HepG2 (cell line): ENCODE measurements at regions not wholly inside any gene's neighbourhood (a gene's known extent, or its start where the extent isn't known, plus 50 kb on each side); places are given as distances from the start of the nearest gene placed in this dataset.

Experiments used
- ATAC-seq: fragments of 200-7000 bp; cut with Tn5 transposase; 3 replicates; pipeline ENCODE4 v1.9.1; 2020; ENCODE audit warnings: mild to moderate bottlenecking, moderate library complexity
- BruUV-seq: library from RNA; stranded (reverse); fragments of 400-500 nt; replicated peaks from 2 replicates; lab custom pipeline; 2021; lab: Mats Ljungman, UMichigan
- CTCF ChIA-PET: fragments of 300-600 bp; formaldehyde crosslinking; extraction: SDS; loops from one replicate; lab custom pipeline; 2021; ENCODE audit warnings: low total read pairs, inconsistent platforms, low intra/inter-chr PET ratio; lab: Yijun Ruan, JAX
- POLR2A ChIA-PET: fragments of 350-600 bp; sonication (Branson Sonifier 250); formaldehyde crosslinking; loops from one replicate; lab custom pipeline; 2020; ENCODE audit warnings: antibody characterized with exemption, inconsistent platforms; lab: Yijun Ruan, JAX
- DNase-seq: peaks from one replicate; pipeline ENCODE4 v3.0.0-alpha.2; 2015; ENCODE audit warnings: low spot score
- FAIRE-seq: peaks from 3 replicates; lab custom pipeline; 2011; peaks lifted over from hg19 to GRCh38; lab: Jason Lieb, UNC
- H2AFZ ChIP-seq: one replicate; pipeline ENCODE4 v1.6.1; 2011; ENCODE audit warnings: low read length, inconsistent platforms
- H3K27ac ChIP-seq: fragments of 300-600 bp; 3 replicates; pipeline ENCODE4 v1.8.0; 2011; ENCODE audit warnings: mixed run types, mild to moderate bottlenecking, mixed read lengths, low read length, inconsistent platforms; ENCODE audit not compliant: insufficient read depth; ENCODE audit errors: extremely low read length
- H3K27me3 ChIP-seq, 2 experiments: fragments of 200-600 bp in 1 of 2; 2 replicates in 1 of 2; 3 replicates in 1 of 2; pipeline versions ENCODE4 v1.6.0 to v1.8.0; 2011; ENCODE audit warnings: low read length in 2 of 2, mild to moderate bottlenecking in 2 of 2, moderate library complexity in 2 of 2, inconsistent platforms in 1 of 2; ENCODE audit not compliant: insufficient read depth in 2 of 2, control insufficient read depth in 1 of 2
- H3K36me3 ChIP-seq, 2 experiments: fragments of 200-600 bp in 1 of 2; replicated peaks in 1 of 2; 2 replicates in 1 of 2; 3 replicates in 1 of 2; pipeline versions ENCODE4 v1.5.1 to v1.8.0; 2011; ENCODE audit warnings: low read length in 2 of 2, inconsistent platforms in 1 of 2; ENCODE audit not compliant: insufficient read depth in 2 of 2, control insufficient read depth in 1 of 2
- H3K4me1 ChIP-seq: 2 replicates; pipeline ENCODE4 v1.5.1; 2012; ENCODE audit warnings: low read length, inconsistent platforms; ENCODE audit not compliant: insufficient read depth
- H3K4me2 ChIP-seq: 2 replicates; pipeline ENCODE4 v1.6.0; 2011; ENCODE audit warnings: low read depth, low read length, inconsistent platforms
- H3K4me3 ChIP-seq, 3 experiments: fragments of 200-600 bp in 1 of 3; sonication (generic), shearing (Covaris generic) in 1 of 3; replicated peaks in 1 of 3; 2 replicates each; pipeline ENCODE4 v1.5.1; 2011 to 2016; ENCODE audit warnings: low read length in 3 of 3, inconsistent platforms in 2 of 3, low read depth in 2 of 3, mild to moderate bottlenecking in 2 of 3, control low read depth in 1 of 3, mixed read lengths in 1 of 3; ENCODE audit not compliant: insufficient read depth in 1 of 3
- H3K79me2 ChIP-seq: one replicate; pipeline ENCODE4 v1.6.1; 2011; ENCODE audit warnings: low read length, inconsistent platforms; ENCODE audit not compliant: insufficient read depth
- H3K9ac ChIP-seq: 2 replicates; pipeline ENCODE4 v1.6.0; 2011; ENCODE audit warnings: mild to moderate bottlenecking, low read depth, low read length, inconsistent platforms; ENCODE audit not compliant: insufficient read depth
- H3K9me3 ChIP-seq: 2 replicates; pipeline ENCODE4 v1.5.1; 2012; ENCODE audit warnings: mild to moderate bottlenecking, low read length
- H4K20me1 ChIP-seq: 2 replicates; pipeline ENCODE4 v1.6.0; 2011; ENCODE audit warnings: inconsistent platforms, mild to moderate bottlenecking, low read length, moderate library complexity; ENCODE audit not compliant: insufficient read depth
- BRF2 ChIP-seq: sonication (generic); formaldehyde crosslinking; IDR thresholded peaks from 2 replicates; pipeline ENCODE4 v1.8.1; 2022; ENCODE audit warnings: mild to moderate bottlenecking, missing genetic modification reagents
- HIVEP1 ChIP-seq: sonication (generic); formaldehyde crosslinking; IDR thresholded peaks from 2 replicates; pipeline ENCODE4 v1.4.0; 2020; ENCODE audit warnings: mild to moderate bottlenecking, missing genetic modification reagents
- MTA3 ChIP-seq: sonication (generic); formaldehyde crosslinking; IDR thresholded peaks from 2 replicates; pipeline ENCODE4 v1.4.0; 2020; ENCODE audit warnings: missing genetic modification reagents
- POLR2A ChIP-seq, 2 experiments: IDR thresholded peaks; 2 replicates each; pipeline ENCODE4 v1.6.1; 2011; ENCODE audit warnings: low read depth in 2 of 2, low read length in 2 of 2, mild to moderate bottlenecking in 1 of 2, moderate library complexity in 1 of 2; ENCODE audit not compliant: insufficient read depth in 1 of 2
- RFXAP ChIP-seq: sonication (generic); formaldehyde crosslinking; IDR thresholded peaks from 2 replicates; pipeline ENCODE4 v1.4.0; 2020; ENCODE audit warnings: missing genetic modification reagents, borderline replicate concordance
- TFDP2 ChIP-seq: sonication (generic); formaldehyde crosslinking; IDR thresholded peaks from 2 replicates; pipeline ENCODE4 v1.4.0; 2020; ENCODE audit warnings: missing genetic modification reagents
- ZBTB10 ChIP-seq: sonication (generic); formaldehyde crosslinking; IDR thresholded peaks from 2 replicates; pipeline ENCODE4 v1.4.0; 2020; ENCODE audit warnings: missing genetic modification reagents, borderline replicate concordance
- ZNF333 ChIP-seq: sonication (generic); formaldehyde crosslinking; IDR thresholded peaks from 2 replicates; pipeline ENCODE4 v1.4.0; 2020; ENCODE audit warnings: mild to moderate bottlenecking, missing genetic modification reagents, borderline replicate concordance
- ZNF704 ChIP-seq: sonication (generic); formaldehyde crosslinking; IDR thresholded peaks from 2 replicates; pipeline ENCODE4 v1.8.1; 2023; ENCODE audit warnings: mild to moderate bottlenecking, inconsistent platforms, moderate library complexity, missing genetic modification reagents, borderline replicate concordance
- ZNF709 ChIP-seq: sonication (generic); formaldehyde crosslinking; IDR thresholded peaks from 2 replicates; pipeline ENCODE4 v1.5.0; 2020; ENCODE audit warnings: mild to moderate bottlenecking, missing genetic modification reagents
- WGBS: methylation state at CpG from one replicate; pipeline ENCODE4 v1.1.6; 2017; ENCODE audit warnings: low lambda C conversion rate; 5-methylcytosine and 5-hydroxymethylcytosine counted together
- in situ Hi-C: cut with HindIII; loops from 2 replicates; pipeline ENCODE4 v1.10.0; 2017; ENCODE audit warnings: low pct_unique_long_range_greater_than_20kb; ENCODE audit not compliant: extremely low pct_ligation_motif_present
- intact Hi-C: fragments of 100-400 bp; cut with micrococcal nuclease; formaldehyde crosslinking; loops from one replicate; pipeline ENCODE4 v1.10.0; 2022; ENCODE audit not compliant: unreplicated experiment

GRCh38 chr1:4122513-4123160 is 222.6 kb upstream of the C1orf174 start:
- peaks cover 9 to 63% of the 10 kb centered on the region in 2 experiments; a peak in 4 of 5 replicates for H3K27me3 ChIP-seq
- no peak overlapping the region for H3K4me2 ChIP-seq
- no TSS peak for BruUV-seq
- 20% methylated on average over 3 of the region's 8 CpGs for WGBS
- no peaks in the 10 kb centered on the region for H3K9me3 ChIP-seq
- no peaks in the 10 kb centered on the region for H3K4me1 ChIP-seq
- ChIA-PET POLR2A (no interaction called here), CTCF (no interaction called here)
- no peaks in the 10 kb centered on the region for H3K79me2 ChIP-seq
- DNase-seq (no peak), FAIRE-seq (no peak), ATAC-seq (no peak)
- no peaks in the 10 kb centered on the region for H3K36me3 ChIP-seq
- no peak overlapping the region for H3K4me3 ChIP-seq
- H3K27ac ChIP-seq: no peak overlapping the region
- H4K20me1 ChIP-seq: peaks cover 3% of the 10 kb centered on the region; the same call in 1 of the 2 replicates
- TF ChIP-seq POLR2A (IDR thresholded peaks at IDR 0.05; ENCODE audit: insufficient read depth in 1 of 2, low read depth in 2 of 2, low read length in 2 of 2): no peak
- no peak for TF ChIP-seq BRF2 (CRISPR knock-in tag)
- TF ChIP-seq HIVEP1 (CRISPR knock-in tag): no peak
- no peak for TF ChIP-seq ZBTB10 (CRISPR knock-in tag)
- TF ChIP-seq ZNF333 (CRISPR knock-in tag): no peak
- no peak for TF ChIP-seq MTA3 (CRISPR knock-in tag)
- no peak for TF ChIP-seq ZNF709 (CRISPR knock-in tag)
- no peak for TF ChIP-seq TFDP2 (CRISPR knock-in tag)
- TF ChIP-seq ZNF704: no peak
- no peak for TF ChIP-seq RFXAP (CRISPR knock-in tag)
- intact Hi-C loops (no loop called here), in situ Hi-C loops (no loop called here)
- H3K9ac ChIP-seq: no peak overlapping the region
- H2AFZ ChIP-seq: no peak overlapping the region
